ENCODE measurements at regions not wholly inside any gene's neighbourhood (a gene's known extent, or its start where the extent isn't known, plus 50 kb on each side); places are given as distances from the start of the nearest gene placed in this dataset.

DNA sequence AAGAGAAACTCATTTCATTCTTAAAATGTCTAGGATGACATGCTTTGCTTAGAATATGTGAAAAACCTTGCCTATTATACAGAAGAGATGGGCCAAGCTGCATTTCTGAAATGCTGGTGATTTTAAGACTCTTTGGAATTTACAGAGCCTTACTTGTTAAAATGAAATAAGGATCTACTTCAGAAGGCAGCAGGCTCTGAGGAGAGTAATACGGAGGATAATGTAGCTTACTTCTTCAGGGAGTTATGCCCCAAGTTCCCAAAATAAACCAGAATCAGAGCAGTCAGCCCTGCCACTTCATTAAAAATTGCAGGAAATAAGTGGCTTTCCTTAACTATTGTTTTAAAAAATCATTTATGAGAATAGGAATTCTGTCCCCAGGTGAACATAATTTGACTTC lies 1000.3 kb upstream of the RAG2 start:
- CTCF ChIA-PET, result no interaction called here
- H3K27me3 Mint-ChIP-seq (ENCODE audit: unreplicated experiment), result no peaks in the 10 kb centered on the region
- H3K9me3 Mint-ChIP-seq (ENCODE audit: low read depth, unreplicated experiment), result no peaks in the 10 kb centered on the region
- BruUV-seq (replicated peaks), result no TSS peak
- no peak for TF ChIP-seq CTCF (IDR thresholded peaks at IDR 0.05; ENCODE audit: unreplicated experiment)
- no peaks in the 10 kb centered on the region for H3K4me1 Mint-ChIP-seq (ENCODE audit: low read depth, unreplicated experiment)
- DNase-seq, result no peak
- H3K36me3 Mint-ChIP-seq (ENCODE audit: insufficient read depth, unreplicated experiment), result no peaks in the 10 kb centered on the region
- H3K4me3 Mint-ChIP-seq (ENCODE audit: low read depth, unreplicated experiment), result no peak overlapping the region
- intact Hi-C loops (cut with micrococcal nuclease; ENCODE audit: unreplicated experiment), result no loop called here
- H3K27ac Mint-ChIP-seq (ENCODE audit: unreplicated experiment), result no peak overlapping the region

GRCh38 chr11:37597776-37598175 lies 999.7 kb upstream of the RAG2 start:
- BruUV-seq (replicated peaks), result no TSS peak
- H3K4me3 Mint-ChIP-seq (ENCODE audit: low read depth, unreplicated experiment), result no peak overlapping the region
- H3K9me3 Mint-ChIP-seq (ENCODE audit: low read depth, unreplicated experiment), result no peaks in the 10 kb centered on the region
- H3K27ac Mint-ChIP-seq (ENCODE audit: unreplicated experiment), result no peak overlapping the region
- H3K36me3 Mint-ChIP-seq (ENCODE audit: insufficient read depth, unreplicated experiment), result no peaks in the 10 kb centered on the region
- no peak for TF ChIP-seq CTCF (IDR thresholded peaks at IDR 0.05; ENCODE audit: unreplicated experiment)
- CTCF ChIA-PET, result no interaction called here
- intact Hi-C loops (cut with micrococcal nuclease; ENCODE audit: unreplicated experiment), result no loop called here
- H3K27me3 Mint-ChIP-seq (ENCODE audit: unreplicated experiment), result no peaks in the 10 kb centered on the region
- H3K4me1 Mint-ChIP-seq (ENCODE audit: low read depth, unreplicated experiment), result no peaks in the 10 kb centered on the region
- no peak for DNase-seq

GRCh38 chr11:37595845-37596244 lies 997.8 kb upstream of the RAG2 start:
- DNase-seq, result no peak
- TF ChIP-seq CTCF (IDR thresholded peaks at IDR 0.05; ENCODE audit: unreplicated experiment), result no peak
- no peaks in the 10 kb centered on the region for H3K9me3 Mint-ChIP-seq (ENCODE audit: low read depth, unreplicated experiment)
- BruUV-seq (replicated peaks), result no TSS peak
- intact Hi-C loops (cut with micrococcal nuclease; ENCODE audit: unreplicated experiment), result no loop called here
- H3K4me3 Mint-ChIP-seq (ENCODE audit: low read depth, unreplicated experiment), result no peak overlapping the region
- no peaks in the 10 kb centered on the region for H3K36me3 Mint-ChIP-seq (ENCODE audit: insufficient read depth, unreplicated experiment)
- CTCF ChIA-PET, result no interaction called here
- H3K27ac Mint-ChIP-seq (ENCODE audit: unreplicated experiment), result no peak overlapping the region
- H3K27me3 Mint-ChIP-seq (ENCODE audit: unreplicated experiment), result no peaks in the 10 kb centered on the region
- H3K4me1 Mint-ChIP-seq (ENCODE audit: low read depth, unreplicated experiment), result no peaks in the 10 kb centered on the region

GRCh38 chr11:37574361-37574760 lies 976.3 kb upstream of the RAG2 start:
- H3K27ac Mint-ChIP-seq (ENCODE audit: unreplicated experiment), result no peak overlapping the region
- no peak overlapping the region for H3K4me3 Mint-ChIP-seq (ENCODE audit: low read depth, unreplicated experiment)
- TF ChIP-seq CTCF (IDR thresholded peaks at IDR 0.05; ENCODE audit: unreplicated experiment), result no peak
- H3K9me3 Mint-ChIP-seq (ENCODE audit: low read depth, unreplicated experiment), result no peaks in the 10 kb centered on the region
- no peaks in the 10 kb centered on the region for H3K36me3 Mint-ChIP-seq (ENCODE audit: insufficient read depth, unreplicated experiment)
- H3K27me3 Mint-ChIP-seq (ENCODE audit: unreplicated experiment), result no peaks in the 10 kb centered on the region
- intact Hi-C loops (cut with micrococcal nuclease; ENCODE audit: unreplicated experiment), result no loop called here
- BruUV-seq (replicated peaks), result no TSS peak
- CTCF ChIA-PET, result no interaction called here
- no peaks in the 10 kb centered on the region for H3K4me1 Mint-ChIP-seq (ENCODE audit: low read depth, unreplicated experiment)
- no peak for DNase-seq

Measured in Calu3 (cell line).